CD4-positive, alpha-beta T cell (primary cell): ENCODE measurements at regions not wholly inside any gene's neighbourhood (a gene's known extent, or its start where the extent isn't known, plus 50 kb on each side); places are given as distances from the start of the nearest gene placed in this dataset.

Experiments used
- ATAC-seq: fragments of 200-7000 bp; cut with Tn5 transposase; one replicate; pipeline ENCODE4 v1.10.0; 2022; ENCODE audit warnings: mild to moderate bottlenecking; ENCODE audit not compliant: poor library complexity
- CTCF ChIA-PET: fragments of 350-600 bp; sonication (Branson Sonifier 250); formaldehyde crosslinking; loops from one replicate; lab custom pipeline; 2021; ENCODE audit warnings: antibody characterized with exemption, inconsistent platforms; lab: Charles Lee
- POLR2A ChIA-PET: fragments of 350-600 bp; sonication (Branson Sonifier 250); formaldehyde crosslinking; loops from one replicate; lab custom pipeline; 2021; ENCODE audit warnings: antibody characterized with exemption, inconsistent platforms; lab: Charles Lee
- DNase-seq, 14 experiments: peaks; one replicate each; pipeline ENCODE4 v3.0.0-alpha.2; 2013 to 2020; ENCODE audit warnings: mixed read lengths in 2 of 14
- H3K27ac ChIP-seq, 2 donors: one replicate each; pipeline versions ENCODE4 v1.5.1 to v1.7.0; 2013; ENCODE audit warnings: low read length in 2 of 2, low read depth in 1 of 2, mild to moderate bottlenecking in 1 of 2
- H3K27me3 ChIP-seq, 2 experiments: 1 replicate in 1 of 2; 2 replicates in 1 of 2; pipeline versions ENCODE4 v1.6.1 to v1.7.0; 2013; ENCODE audit warnings: low read length in 2 of 2, control low read depth in 1 of 2, mild to moderate bottlenecking in 1 of 2, moderate library complexity in 1 of 2; ENCODE audit not compliant: insufficient read depth in 2 of 2, control insufficient read depth in 1 of 2
- H3K36me3 ChIP-seq: one replicate; pipeline ENCODE4 v1.6.1; 2013; ENCODE audit warnings: low read length, control low read depth; ENCODE audit not compliant: insufficient read depth
- H3K4me1 ChIP-seq: one replicate; pipeline ENCODE4 v1.6.1; 2013; ENCODE audit warnings: low read length, control low read depth; ENCODE audit not compliant: insufficient read depth
- H3K4me3 ChIP-seq: one replicate; pipeline ENCODE4 v1.5.1; 2013; ENCODE audit warnings: mild to moderate bottlenecking, low read length, moderate library complexity
- H3K9me3 ChIP-seq, 2 experiments: 1 replicate in 1 of 2; 2 replicates in 1 of 2; pipeline versions ENCODE4 v1.6.1 to v1.7.0; 2013; ENCODE audit warnings: low read length in 2 of 2, mild to moderate bottlenecking in 2 of 2, control low read depth in 1 of 2, moderate library complexity in 1 of 2; ENCODE audit not compliant: control insufficient read depth in 1 of 2, insufficient read depth in 1 of 2
- H3K27ac Mint-ChIP-seq: one replicate; pipeline ENCODE4 v1.8.0; 2020; ENCODE audit warnings: mixed read lengths
- H3K27me3 Mint-ChIP-seq: one replicate; pipeline ENCODE4 v1.8.0; 2021; ENCODE audit warnings: mixed read lengths
- H3K36me3 Mint-ChIP-seq: one replicate; pipeline ENCODE4 v1.8.0; 2021; ENCODE audit warnings: low read depth, mixed read lengths
- H3K4me1 Mint-ChIP-seq: one replicate; pipeline ENCODE4 v1.8.0; 2021; ENCODE audit warnings: low read depth, mixed read lengths
- H3K4me3 Mint-ChIP-seq: one replicate; pipeline ENCODE4 v1.8.0; 2020; ENCODE audit warnings: mild to moderate bottlenecking, mixed read lengths
- H3K9me3 Mint-ChIP-seq: one replicate; pipeline ENCODE4 v1.8.0; 2020; ENCODE audit warnings: mixed read lengths
- intact Hi-C, 2 experiments: fragments of 100-400 bp; cut with DNase I in 1 of 2; cut with micrococcal nuclease in 1 of 2; formaldehyde crosslinking; loops; one replicate each; pipeline versions ENCODE4 v1.15.1 to v1.9.0; 2023 to 2025; cut with DNase I, micrococcal nuclease
- TF ChIP-seq, protein P1 (sequence below): fragments of 200-600 bp; IDR thresholded peaks from one replicate; pipeline ENCODE4 v1.8.0; 2022; ENCODE audit warnings: antibody characterized with exemption, mild to moderate bottlenecking

DNA sequence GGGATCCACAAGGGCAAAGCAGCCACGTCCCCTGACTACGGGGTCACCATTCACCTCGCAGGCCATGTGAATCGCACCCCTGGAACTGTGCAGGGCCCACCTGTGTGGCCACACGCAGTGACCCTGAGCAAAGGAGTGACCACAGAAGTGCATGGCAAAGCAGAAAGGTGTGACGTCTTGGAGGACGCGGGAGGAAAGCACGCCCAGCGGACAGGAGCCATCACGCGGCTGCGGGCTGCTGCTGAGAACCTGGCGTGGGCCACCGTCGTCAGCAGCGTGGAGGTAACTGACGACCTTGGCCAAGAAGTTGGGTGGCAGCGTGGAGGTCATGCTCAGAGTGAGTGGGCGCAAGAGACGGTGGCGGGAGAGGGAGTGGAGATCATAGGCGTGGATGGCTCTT, 76.7 kb upstream of the C1orf174 start:
- DNase-seq, result no peak
- H3K9me3 Mint-ChIP-seq, result no peaks in the 10 kb centered on the region
- CTCF ChIA-PET, result no interaction called here

GRCh38 chr1:3978196-3978989, 78.3 kb upstream of the C1orf174 start:
- ChIA-PET CTCF (no interaction called here), POLR2A (no interaction called here)
- no peak overlapping the region for H3K4me3 Mint-ChIP-seq
- no peaks in the 10 kb centered on the region for H3K4me1 Mint-ChIP-seq
- no peak overlapping the region for H3K27ac ChIP-seq
- no peaks in the 10 kb centered on the region for H3K36me3 ChIP-seq
- peaks cover 10% of the 10 kb centered on the region for H3K27me3 Mint-ChIP-seq
- peaks cover 0 to 8% of the 10 kb centered on the region in 2 experiments for H3K9me3 ChIP-seq
- no peak overlapping the region for H3K4me3 ChIP-seq
- no peak for ATAC-seq
- TF ChIP-seq, protein P1, sequence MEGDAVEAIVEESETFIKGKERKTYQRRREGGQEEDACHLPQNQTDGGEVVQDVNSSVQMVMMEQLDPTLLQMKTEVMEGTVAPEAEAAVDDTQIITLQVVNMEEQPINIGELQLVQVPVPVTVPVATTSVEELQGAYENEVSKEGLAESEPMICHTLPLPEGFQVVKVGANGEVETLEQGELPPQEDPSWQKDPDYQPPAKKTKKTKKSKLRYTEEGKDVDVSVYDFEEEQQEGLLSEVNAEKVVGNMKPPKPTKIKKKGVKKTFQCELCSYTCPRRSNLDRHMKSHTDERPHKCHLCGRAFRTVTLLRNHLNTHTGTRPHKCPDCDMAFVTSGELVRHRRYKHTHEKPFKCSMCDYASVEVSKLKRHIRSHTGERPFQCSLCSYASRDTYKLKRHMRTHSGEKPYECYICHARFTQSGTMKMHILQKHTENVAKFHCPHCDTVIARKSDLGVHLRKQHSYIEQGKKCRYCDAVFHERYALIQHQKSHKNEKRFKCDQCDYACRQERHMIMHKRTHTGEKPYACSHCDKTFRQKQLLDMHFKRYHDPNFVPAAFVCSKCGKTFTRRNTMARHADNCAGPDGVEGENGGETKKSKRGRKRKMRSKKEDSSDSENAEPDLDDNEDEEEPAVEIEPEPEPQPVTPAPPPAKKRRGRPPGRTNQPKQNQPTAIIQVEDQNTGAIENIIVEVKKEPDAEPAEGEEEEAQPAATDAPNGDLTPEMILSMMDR, result no peak
- H3K27ac Mint-ChIP-seq, result no peak overlapping the region
- no peaks in the 10 kb centered on the region for H3K9me3 Mint-ChIP-seq
- intact Hi-C loops, result no loop called here
- no peaks in the 10 kb centered on the region for H3K36me3 Mint-ChIP-seq
- DNase-seq, result no peak
- H3K27me3 ChIP-seq, result peaks cover 0 to 3% of the 10 kb centered on the region in 2 experiments
- no peaks in the 10 kb centered on the region for H3K4me1 ChIP-seq

More for the DNA sequence above, 76.7 kb upstream of the C1orf174 start:
- no peak for ATAC-seq
- no peak overlapping the region for H3K27ac ChIP-seq
- H3K9me3 ChIP-seq, result peaks cover 0 to 8% of the 10 kb centered on the region in 2 experiments
- Mint-ChIP-seq H3K4me1 (no peaks in the 10 kb centered on the region), H3K36me3 (no peaks in the 10 kb centered on the region), H3K4me3 (no peak overlapping the region), H3K27me3 (peaks cover 13% of the 10 kb centered on the region), H3K27ac (no peak overlapping the region)
- H3K36me3 ChIP-seq, result no peaks in the 10 kb centered on the region
- intact Hi-C loops, result no loop called here
- no peaks in the 10 kb centered on the region for H3K4me1 ChIP-seq
- POLR2A ChIA-PET, result no interaction called here
- peaks cover 0 to 3% of the 10 kb centered on the region in 2 experiments for H3K27me3 ChIP-seq
- TF ChIP-seq, protein P1, result no peak
- no peak overlapping the region for H3K4me3 ChIP-seq

DNA sequence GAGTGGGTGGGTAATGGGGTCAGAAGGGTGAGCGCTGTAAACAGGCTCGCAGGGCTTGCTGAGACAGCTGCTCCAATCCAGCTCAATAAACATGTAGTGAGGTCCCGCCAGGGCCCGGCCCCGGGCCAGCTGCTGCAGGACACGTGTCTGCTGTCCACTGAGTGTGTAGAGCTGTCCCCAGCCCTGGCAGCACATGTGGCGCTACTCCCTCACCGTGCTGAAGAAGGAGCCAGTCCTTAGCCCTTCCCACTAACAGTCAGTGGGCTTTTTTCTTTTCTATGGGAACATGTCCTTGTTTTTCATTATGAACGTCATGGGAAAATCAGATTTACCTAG, 78.9 kb upstream of the C1orf174 start:
- Mint-ChIP-seq H3K27me3 (peaks cover 10% of the 10 kb centered on the region), H3K4me1 (no peaks in the 10 kb centered on the region), H3K36me3 (no peaks in the 10 kb centered on the region), H3K4me3 (no peak overlapping the region), H3K9me3 (no peaks in the 10 kb centered on the region), H3K27ac (no peak overlapping the region)
- peaks cover 0 to 2% of the 10 kb centered on the region in 2 experiments for H3K27me3 ChIP-seq
- H3K27ac ChIP-seq, result no peak overlapping the region
- H3K9me3 ChIP-seq, result peaks cover 0 to 8% of the 10 kb centered on the region in 2 experiments
- DNase-seq (no peak), ATAC-seq (no peak)
- H3K4me3 ChIP-seq, result no peak overlapping the region
- no peaks in the 10 kb centered on the region for H3K36me3 ChIP-seq
- CTCF ChIA-PET, result no interaction called here
- POLR2A ChIA-PET, result no interaction called here
- TF ChIP-seq, protein P1, result no peak
- H3K4me1 ChIP-seq, result no peaks in the 10 kb centered on the region
- intact Hi-C loops, result no loop called here
